B cell (primary cell): ENCODE measurements at regions not wholly inside any gene's neighbourhood (a gene's known extent, or its start where the extent isn't known, plus 50 kb on each side); places are given as distances from the start of the nearest gene placed in this dataset.

ENCODE experiments used
- ATAC-seq: fragments of 200-7000 bp; cut with Tn5 transposase; one replicate; pipeline ENCODE4 v1.10.0; 2021; ENCODE audit warnings: low read depth, mild to moderate bottlenecking, moderate number of reproducible peaks, moderate library complexity
- CTCF ChIA-PET: fragments of 350-600 bp; sonication (Branson Sonifier 250); formaldehyde crosslinking; loops from one replicate; lab custom pipeline; 2021; ENCODE audit warnings: antibody characterized with exemption, inconsistent platforms; lab: Charles Lee
- POLR2A ChIA-PET: fragments of 350-600 bp; sonication (Branson Sonifier 250); formaldehyde crosslinking; loops from one replicate; lab custom pipeline; 2021; ENCODE audit warnings: antibody characterized with exemption; lab: Charles Lee
- DNase-seq: peaks from one replicate; pipeline ENCODE4 v3.0.0; 2013
- H2AFZ ChIP-seq: 2 replicates; pipeline ENCODE4 v1.6.1; 2012; ENCODE audit warnings: mild to moderate bottlenecking, low read depth, low read length; ENCODE audit not compliant: insufficient read depth, poor library complexity, severe bottlenecking
- H3K27ac ChIP-seq, 2 donors: 1 replicate in 1 of 2; 2 replicates in 1 of 2; pipeline ENCODE4 v1.5.1; 2012 to 2013; ENCODE audit warnings: low read length in 2 of 2, mild to moderate bottlenecking in 2 of 2, moderate library complexity in 1 of 2
- H3K27me3 ChIP-seq, 4 experiments: fragments of 200-600 bp in 1 of 4; sonication (generic) in 1 of 4; replicated peaks in 1 of 4; 1 replicate in 2 of 4; 2 replicates in 2 of 4; pipeline versions ENCODE4 v1.6.1 to v1.7.0; 2013 to 2016; ENCODE audit warnings: low read length in 3 of 4, mild to moderate bottlenecking in 2 of 4, mixed read lengths in 1 of 4, moderate library complexity in 1 of 4; ENCODE audit not compliant: insufficient read depth in 4 of 4, control insufficient read depth in 3 of 4; ENCODE audit errors: control extremely low read depth in 1 of 4
- H3K36me3 ChIP-seq, 2 experiments: replicated peaks in 1 of 2; 1 replicate in 1 of 2; 2 replicates in 1 of 2; pipeline versions ENCODE4 v1.6.1 to v1.7.1; 2013; ENCODE audit warnings: low read length in 1 of 2; ENCODE audit not compliant: insufficient read depth in 2 of 2, control insufficient read depth in 1 of 2; ENCODE audit errors: control extremely low read depth in 1 of 2, extremely low read depth in 1 of 2
- H3K4me1 ChIP-seq, 2 donors: fragments of 200-600 bp in 1 of 2; sonication (generic) in 1 of 2; 1 replicate in 1 of 2; 2 replicates in 1 of 2; pipeline versions ENCODE4 v1.5.1 to v1.6.1; 2013 to 2017; ENCODE audit warnings: low read length in 2 of 2; ENCODE audit not compliant: control insufficient read depth in 2 of 2, insufficient read depth in 2 of 2
- H3K4me2 ChIP-seq: replicated peaks from 2 replicates; pipeline ENCODE3; 2012; ENCODE audit warnings: mild to moderate bottlenecking, low read depth, low read length; ENCODE audit not compliant: poor library complexity, severe bottlenecking
- H3K4me3 ChIP-seq, 5 experiments: fragments of 200-600 bp in 1 of 5; sonication (generic) in 1 of 5; 1 replicate in 3 of 5; 2 replicates in 2 of 5; pipeline versions ENCODE4 v1.5.1 to v1.7.0; 2011 to 2016; ENCODE audit warnings: low read length in 4 of 5, mild to moderate bottlenecking in 4 of 5, low read depth in 2 of 5, control low read depth in 1 of 5, moderate library complexity in 1 of 5; ENCODE audit not compliant: insufficient read depth in 1 of 5; ENCODE audit errors: control extremely low read depth in 1 of 5, extremely low read depth in 1 of 5
- H3K79me2 ChIP-seq: fragments of 200-600 bp; sonication (generic); one replicate; pipeline ENCODE4 v1.6.0; 2016; ENCODE audit warnings: low read length; ENCODE audit not compliant: control insufficient read depth, insufficient read depth
- H3K9ac ChIP-seq: fragments of 200-600 bp; sonication (generic); 2 replicates; pipeline ENCODE4 v1.6.1; 2017; ENCODE audit warnings: mild to moderate bottlenecking, low read length, moderate library complexity
- H3K9me3 ChIP-seq, 3 donors: one replicate each; pipeline versions ENCODE4 v1.6.1 to v1.7.1; 2013; ENCODE audit warnings: low read length in 2 of 3; ENCODE audit not compliant: control insufficient read depth in 2 of 3, insufficient read depth in 1 of 3; ENCODE audit errors: control extremely low read depth in 1 of 3
- H4K20me1 ChIP-seq: 2 replicates; pipeline ENCODE4 v1.6.0; 2012; ENCODE audit warnings: mild to moderate bottlenecking, low read length; ENCODE audit not compliant: insufficient read depth, control insufficient read depth, poor library complexity, severe bottlenecking
- H3K27ac Mint-ChIP-seq: one replicate; pipeline ENCODE4 v1.8.0; 2021; ENCODE audit warnings: mixed read lengths
- H3K27me3 Mint-ChIP-seq: one replicate; pipeline ENCODE4 v1.8.0; 2021; ENCODE audit warnings: mixed read lengths
- H3K4me1 Mint-ChIP-seq: one replicate; pipeline ENCODE4 v1.8.0; 2021; ENCODE audit warnings: mixed read lengths
- H3K4me3 Mint-ChIP-seq: one replicate; pipeline ENCODE4 v1.8.0; 2021; ENCODE audit warnings: mixed read lengths
- H3K9me3 Mint-ChIP-seq: one replicate; pipeline ENCODE4 v1.8.0; 2022; ENCODE audit warnings: mixed read lengths; ENCODE audit not compliant: insufficient read depth
- EZH2 ChIP-seq: IDR thresholded peaks from 2 replicates; pipeline ENCODE4 v1.6.1; 2012; ENCODE audit warnings: borderline replicate concordance, low read depth, mild to moderate bottlenecking, moderate library complexity, low read length; ENCODE audit not compliant: insufficient read depth, poor library complexity, severe bottlenecking
- WGBS: methylation state at CpG from one replicate; pipeline ENCODE4 v1.1.5; 2013; ENCODE audit warnings: missing lambda C conversion rate; ENCODE audit not compliant: insufficient coverage; 5-methylcytosine and 5-hydroxymethylcytosine counted together
- intact Hi-C: fragments of 100-400 bp; cut with micrococcal nuclease; formaldehyde crosslinking; loops from one replicate; pipeline ENCODE4 v1.10.0; 2022
- TF ChIP-seq, protein P1 (sequence below): fragments of 200-600 bp; IDR thresholded peaks from one replicate; pipeline ENCODE4 v1.8.0; 2022; ENCODE audit warnings: antibody characterized with exemption, mild to moderate bottlenecking

DNA sequence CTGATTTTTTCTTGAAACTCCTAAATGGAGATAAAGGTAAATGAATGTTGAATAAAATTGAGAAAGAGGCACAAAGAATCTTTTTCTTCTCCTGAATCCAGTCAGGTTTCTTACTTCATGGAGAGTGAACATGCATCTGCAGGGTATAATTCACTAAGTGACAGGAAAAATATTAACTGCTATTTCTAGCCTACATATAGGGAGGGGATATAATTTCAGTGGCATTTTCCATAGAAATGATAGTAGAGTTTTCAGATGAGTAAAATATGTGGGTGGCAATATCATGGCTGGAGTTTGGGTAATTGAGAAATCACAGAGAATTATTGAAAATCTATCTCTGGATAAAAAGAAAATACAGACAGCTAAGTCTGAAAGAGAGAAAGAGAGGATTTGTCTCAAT, 1227.0 kb upstream of the GJE1 start:
- Mint-ChIP-seq H3K27me3 (no peaks in the 10 kb centered on the region), H3K27ac (no peak overlapping the region), H3K9me3 (peaks cover 4% of the 10 kb centered on the region), H3K4me3 (no peak overlapping the region), H3K4me1 (no peaks in the 10 kb centered on the region)
- no peaks in the 10 kb centered on the region for H3K79me2 ChIP-seq
- no peak overlapping the region for H2AFZ ChIP-seq
- H3K4me1 ChIP-seq = no peaks in the 10 kb centered on the region
- H3K4me3 ChIP-seq = no peak overlapping the region
- no peak overlapping the region for H3K27ac ChIP-seq
- H4K20me1 ChIP-seq = no peaks in the 10 kb centered on the region
- CTCF ChIA-PET = no interaction called here
- no peak for ATAC-seq
- intact Hi-C loops = no loop called here
- no peak for DNase-seq
- POLR2A ChIA-PET = no interaction called here
- no peak for TF ChIP-seq EZH2
- TF ChIP-seq, protein P1, sequence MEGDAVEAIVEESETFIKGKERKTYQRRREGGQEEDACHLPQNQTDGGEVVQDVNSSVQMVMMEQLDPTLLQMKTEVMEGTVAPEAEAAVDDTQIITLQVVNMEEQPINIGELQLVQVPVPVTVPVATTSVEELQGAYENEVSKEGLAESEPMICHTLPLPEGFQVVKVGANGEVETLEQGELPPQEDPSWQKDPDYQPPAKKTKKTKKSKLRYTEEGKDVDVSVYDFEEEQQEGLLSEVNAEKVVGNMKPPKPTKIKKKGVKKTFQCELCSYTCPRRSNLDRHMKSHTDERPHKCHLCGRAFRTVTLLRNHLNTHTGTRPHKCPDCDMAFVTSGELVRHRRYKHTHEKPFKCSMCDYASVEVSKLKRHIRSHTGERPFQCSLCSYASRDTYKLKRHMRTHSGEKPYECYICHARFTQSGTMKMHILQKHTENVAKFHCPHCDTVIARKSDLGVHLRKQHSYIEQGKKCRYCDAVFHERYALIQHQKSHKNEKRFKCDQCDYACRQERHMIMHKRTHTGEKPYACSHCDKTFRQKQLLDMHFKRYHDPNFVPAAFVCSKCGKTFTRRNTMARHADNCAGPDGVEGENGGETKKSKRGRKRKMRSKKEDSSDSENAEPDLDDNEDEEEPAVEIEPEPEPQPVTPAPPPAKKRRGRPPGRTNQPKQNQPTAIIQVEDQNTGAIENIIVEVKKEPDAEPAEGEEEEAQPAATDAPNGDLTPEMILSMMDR = no peak
- H3K27me3 ChIP-seq = no peaks in the 10 kb centered on the region
- H3K9me3 ChIP-seq = peaks cover 0 to 10% (median 7%) of the 10 kb centered on the region in 3 donors
- no peaks in the 10 kb centered on the region for H3K36me3 ChIP-seq
- H3K4me2 ChIP-seq = no peak overlapping the region
- no peak overlapping the region for H3K9ac ChIP-seq

- POLR2A ChIA-PET = no interaction called here
- no peak overlapping the region for H3K4me3 Mint-ChIP-seq
- H3K27ac Mint-ChIP-seq = no peak overlapping the region
- H3K4me1 Mint-ChIP-seq = no peaks in the 10 kb centered on the region
- Histone ChIP-seq H2AFZ (no peak overlapping the region), H3K27ac (no peak overlapping the region), H3K4me2 (no peak overlapping the region), H3K9ac (no peak overlapping the region), H3K27me3 (no peaks in the 10 kb centered on the region), H3K36me3 (no peaks in the 10 kb centered on the region), H3K4me3 (no peak overlapping the region), H4K20me1 (no peaks in the 10 kb centered on the region), H3K79me2 (no peaks in the 10 kb centered on the region), H3K9me3 (peaks cover 0 to 10% (median 7%) of the 10 kb centered on the region in 3 donors), H3K4me1 (no peaks in the 10 kb centered on the region)
- intact Hi-C loops = no loop called here
- no CpG with 5 or more reads among the region's 1 CpG for WGBS
- ATAC-seq = no peak
- H3K27me3 Mint-ChIP-seq = no peaks in the 10 kb centered on the region
- TF ChIP-seq, protein P1 = no peak
- TF ChIP-seq EZH2 = no peak
- CTCF ChIA-PET = no interaction called here
- DNase-seq = no peak
- H3K9me3 Mint-ChIP-seq = peaks cover 4% of the 10 kb centered on the region
These were observed 1227.7 kb upstream of the GJE1 start for GRCh38 chr6:140905050-140905449.
